K562 (cell line): ENCODE measurements at regions not wholly inside any gene's neighbourhood (a gene's known extent, or its start where the extent isn't known, plus 50 kb on each side); places are given as distances from the start of the nearest gene placed in this dataset.

ENCODE experiments used
- CTCF ChIP-seq, 3 experiments: IDR thresholded peaks in 2 of 3; conservative IDR thresholded peaks in 1 of 3; 2 replicates each; pipeline ENCODE4 v1.5.1; 2011 to 2012; ENCODE audit warnings: low read length in 3 of 3, mild to moderate bottlenecking in 3 of 3, control low read depth in 2 of 3, improper control_type of control experiment in 1 of 3, inconsistent platforms in 1 of 3, low read depth in 1 of 3, mixed read lengths in 1 of 3, moderate library complexity in 1 of 3; ENCODE audit not compliant: insufficient read depth in 2 of 3
- EP400 ChIP-seq: fragments of 450-650 bp; IDR thresholded peaks from 2 replicates; pipeline ENCODE4 v1.6.1; 2017; ENCODE audit warnings: antibody characterized with exemption, mild to moderate bottlenecking, moderate library complexity
- KLF1 ChIP-seq: fragments of 450-650 bp; IDR thresholded peaks from 2 replicates; pipeline ENCODE4 v1.6.1; 2016; ENCODE audit warnings: missing genetic modification characterization, missing compliant biosample characterization
- NCOA1 ChIP-seq: fragments of 450-650 bp; IDR thresholded peaks from 2 replicates; pipeline ENCODE4 v1.6.1; 2016; ENCODE audit warnings: low read depth
- RAD21 ChIP-seq, 2 experiments: fragments of 250-450 bp in 1 of 2; fragments of 450-650 bp in 1 of 2; sonication (Bioruptor Pico) in 1 of 2; formaldehyde crosslinking in 1 of 2; IDR thresholded peaks in 1 of 2; conservative IDR thresholded peaks in 1 of 2; 2 replicates each; pipeline versions ENCODE4 v1.4.0 to v1.8.0; 2020 to 2022; ENCODE audit warnings: mild to moderate bottlenecking in 2 of 2, moderate library complexity in 1 of 2
- RBM39 ChIP-seq: fragments of 200-400 bp; formaldehyde crosslinking; optimal IDR thresholded peaks from 2 replicates; pipeline ENCODE3; 2018; ENCODE audit warnings: low read depth, low read length
- RNF2 ChIP-seq: sonication (generic); IDR thresholded peaks from 2 replicates; pipeline ENCODE4 v1.6.1; 2016
- TRIM24 ChIP-seq, 2 experiments: fragments of 450-650 bp; IDR thresholded peaks; 2 replicates each; pipeline ENCODE4 v1.6.1; 2016
- ZBTB49 ChIP-seq: sonication (generic); formaldehyde crosslinking; IDR thresholded peaks from 2 replicates; pipeline ENCODE4 v1.8.0; 2022; ENCODE audit warnings: missing genetic modification reagents, mild to moderate bottlenecking, borderline replicate concordance
- ZNF561 ChIP-seq: fragments of 450-650 bp; formaldehyde crosslinking; conservative IDR thresholded peaks from 2 replicates; pipeline ENCODE4 v1.4.0; 2020; ENCODE audit warnings: mild to moderate bottlenecking, moderate library complexity

GRCh38 chr6:91632308-91632707 is 1045.4 kb upstream of the MAP3K7 start:
- TF ChIP-seq KLF1 = no peak
- TF ChIP-seq TRIM24 (IDR thresholded peaks at IDR 0.05) = no peak
- no peak for TF ChIP-seq CTCF (IDR thresholded peaks at IDR 0.05 in 2 of 3, conservative IDR thresholded peaks at IDR 0.05 in 1 of 3; ENCODE audit: insufficient read depth in 2 of 3, low read depth in 1 of 3, low read length in 3 of 3)
- TF ChIP-seq ZBTB49 = no peak
- no peak for TF ChIP-seq NCOA1
- no peak for TF ChIP-seq RNF2
- TF ChIP-seq ZNF561 (CRISPR knock-in tag) = no peak
- TF ChIP-seq RBM39 = no peak
- TF ChIP-seq EP400 = no peak
- no peak for TF ChIP-seq RAD21 (CRISPR knock-in tag; conservative IDR thresholded peaks at IDR 0.05 in 1 of 2, IDR thresholded peaks at IDR 0.05 in 1 of 2)
